ENCODE measurements at regions not wholly inside any gene's neighbourhood (a gene's known extent, or its start where the extent isn't known, plus 50 kb on each side); places are given as distances from the start of the nearest gene placed in this dataset.

GRCh38 chr6:147695819-147696218 lies 187.3 kb downstream of the SAMD5 start:
- no peaks in the 10 kb centered on the region for H3K36me3 ChIP-seq
- TF ChIP-seq CTCF (IDR thresholded peaks at IDR 0.05) = no peak
- H3K4me1 ChIP-seq (ENCODE audit: control insufficient read depth in 1 of 2, insufficient read depth in 1 of 2, low read depth in 1 of 2, low read length in 1 of 2) = no peaks in the 10 kb centered on the region
- H3K27me3 ChIP-seq = no peaks in the 10 kb centered on the region
- H3K9me3 ChIP-seq = no peaks in the 10 kb centered on the region
- no peak overlapping the region for H3K4me3 ChIP-seq (ENCODE audit: low read depth in 1 of 2, low read length in 1 of 2)
- no peak overlapping the region for H3K27ac ChIP-seq

- Histone ChIP-seq H3K9me3 (no peaks in the 10 kb centered on the region), H3K27ac (no peak overlapping the region), H3K4me3 (ENCODE audit: low read depth in 1 of 2, low read length in 1 of 2) (no peak overlapping the region), H3K36me3 (no peaks in the 10 kb centered on the region), H3K27me3 (no peaks in the 10 kb centered on the region), H3K4me1 (ENCODE audit: control insufficient read depth in 1 of 2, insufficient read depth in 1 of 2, low read depth in 1 of 2, low read length in 1 of 2) (no peaks in the 10 kb centered on the region)
- no peak for TF ChIP-seq CTCF (IDR thresholded peaks at IDR 0.05)
These were observed 190.7 kb downstream of the SAMD5 start for GRCh38 chr6:147699140-147699539.

- Histone ChIP-seq H3K4me3 (ENCODE audit: low read depth in 1 of 2, low read length in 1 of 2) (no peak overlapping the region), H3K9me3 (no peaks in the 10 kb centered on the region), H3K27ac (no peak overlapping the region), H3K36me3 (no peaks in the 10 kb centered on the region), H3K4me1 (ENCODE audit: control insufficient read depth in 1 of 2, insufficient read depth in 1 of 2, low read depth in 1 of 2, low read length in 1 of 2) (no peaks in the 10 kb centered on the region), H3K27me3 (no peaks in the 10 kb centered on the region)
- TF ChIP-seq CTCF (IDR thresholded peaks at IDR 0.05) = no peak
These were observed 191.1 kb downstream of the SAMD5 start for GRCh38 chr6:147699637-147700036.

- no peaks in the 10 kb centered on the region for H3K9me3 ChIP-seq
- no peaks in the 10 kb centered on the region for H3K36me3 ChIP-seq
- H3K4me3 ChIP-seq (ENCODE audit: low read depth in 1 of 2, low read length in 1 of 2) = no peak overlapping the region
- no peak for TF ChIP-seq CTCF (IDR thresholded peaks at IDR 0.05)
- H3K27ac ChIP-seq = no peak overlapping the region
- H3K27me3 ChIP-seq = no peaks in the 10 kb centered on the region
- no peaks in the 10 kb centered on the region for H3K4me1 ChIP-seq (ENCODE audit: control insufficient read depth in 1 of 2, insufficient read depth in 1 of 2, low read depth in 1 of 2, low read length in 1 of 2)
These were observed 192.1 kb downstream of the SAMD5 start for GRCh38 chr6:147700436-147701209.

- Histone ChIP-seq H3K4me1 (ENCODE audit: control insufficient read depth in 1 of 2, insufficient read depth in 1 of 2, low read depth in 1 of 2, low read length in 1 of 2) (no peaks in the 10 kb centered on the region), H3K36me3 (no peaks in the 10 kb centered on the region), H3K9me3 (no peaks in the 10 kb centered on the region), H3K4me3 (ENCODE audit: low read depth in 1 of 2, low read length in 1 of 2) (no peak overlapping the region), H3K27ac (no peak overlapping the region), H3K27me3 (no peaks in the 10 kb centered on the region)
- TF ChIP-seq CTCF (IDR thresholded peaks at IDR 0.05) = no peak
These were observed 196.2 kb downstream of the SAMD5 start for GRCh38 chr6:147704691-147705090.

Data from neutrophil (primary cell).